ENCODE measurements at regions not wholly inside any gene's neighbourhood (a gene's known extent, or its start where the extent isn't known, plus 50 kb on each side); places are given as distances from the start of the nearest gene placed in this dataset.

DNA sequence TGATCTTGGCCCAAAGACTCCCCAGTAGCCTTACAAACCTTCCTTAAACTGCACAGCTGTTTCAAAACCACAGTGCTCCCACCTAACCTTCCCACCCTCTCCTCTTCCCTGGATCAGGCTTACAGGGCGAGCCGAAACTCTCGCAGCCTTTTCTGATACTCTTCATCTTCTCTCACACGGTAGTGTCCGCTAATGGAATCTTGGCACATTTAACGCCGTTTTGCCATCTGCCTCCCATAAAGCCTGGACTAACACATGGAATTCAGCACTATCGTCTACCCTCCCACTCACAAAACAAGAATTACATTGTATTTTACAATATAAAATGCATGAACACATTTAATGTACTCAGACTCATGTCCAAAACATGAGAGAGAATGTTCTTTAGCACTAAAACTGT is 135.9 kb downstream of the RAP2A start:
- no peak overlapping the region for H3K23ac ChIP-seq (ENCODE audit: insufficient read length)
- no peak for DNase-seq (ENCODE audit: low read depth in 1 of 2, low spot score in 2 of 2)
- no peak overlapping the region for H3K27ac ChIP-seq (ENCODE audit: low read depth, low read length)
- H4K8ac ChIP-seq (ENCODE audit: extremely low read depth, insufficient read depth, low read length), result 0 out of 2 replicates have a peak overlapping the region, but pooled peaks have one; percentile 16
- peak overlapping the region; percentile 65; the same call in 1 of the 2 replicates for H2BK15ac ChIP-seq (ENCODE audit: low read length)
- H4K91ac ChIP-seq (replicated peaks; ENCODE audit: insufficient read length, low read length), result peak overlapping the region; percentile 33
- no peaks in the 10 kb centered on the region for H3K36me3 ChIP-seq (ENCODE audit: control insufficient read depth in 2 of 4, insufficient read depth in 4 of 4, low read length in 3 of 4)
- H4K5ac ChIP-seq (ENCODE audit: insufficient read length, low read depth, low read length), result peak overlapping the region; percentile 44
- H3K18ac ChIP-seq (ENCODE audit: extremely low read depth, low read length), result no peak overlapping the region
- H3K79me1 ChIP-seq (ENCODE audit: low read depth, low read length), result no peaks in the 10 kb centered on the region
- no peak overlapping the region for H3K4ac ChIP-seq (replicated peaks; ENCODE audit: insufficient read length, low read depth, low read length)
- no peak overlapping the region for H3K9ac ChIP-seq (replicated peaks in 1 of 4; ENCODE audit: extremely low read depth in 1 of 4, low read depth in 3 of 4, low read length in 3 of 4)
- H2BK12ac ChIP-seq (ENCODE audit: low read depth, low read length), result no peak overlapping the region
- peak overlapping the region; percentile 81; the same call in 1 of the 2 replicates for H2AFZ ChIP-seq (ENCODE audit: low read length)
- no peaks in the 10 kb centered on the region for H3K27me3 ChIP-seq (replicated peaks in 1 of 4; ENCODE audit: control insufficient read depth in 3 of 4, extremely low read depth in 1 of 4, insufficient read depth in 3 of 4, low read length in 3 of 4)
- H4K20me1 ChIP-seq (replicated peaks in 1 of 2; ENCODE audit: control insufficient read depth in 1 of 2, insufficient read depth in 2 of 2, low read length in 2 of 2), result no peaks in the 10 kb centered on the region
- H3K4me3 ChIP-seq (ENCODE audit: extremely low read depth in 1 of 4, insufficient read depth in 2 of 4, low read depth in 3 of 4, low read length in 4 of 4), result no peak overlapping the region
- H3K23me2 ChIP-seq (ENCODE audit: low read depth, low read length), result no peaks in the 10 kb centered on the region
- H2BK5ac ChIP-seq (ENCODE audit: low read depth, low read length), result no peak overlapping the region
- H3K14ac ChIP-seq (ENCODE audit: insufficient read length), result no peak overlapping the region
- H3K4me1 ChIP-seq (replicated peaks in 1 of 4; ENCODE audit: control insufficient read depth in 3 of 4, insufficient read depth in 4 of 4, low read length in 3 of 4), result peaks cover 0 to 8% (median 3%) of the 10 kb centered on the region in 4 experiments; a peak in 4 of 7 replicates
- H3K56ac ChIP-seq (replicated peaks; ENCODE audit: insufficient read length, low read depth, low read length), result no peak overlapping the region
- no peak overlapping the region for H2BK20ac ChIP-seq (ENCODE audit: low read length)
- 95% methylated on average over 8 of the region's 8 CpGs; no CpG with 5 or more reads in 1 of the 2 experiments for WGBS, 2 experiments (ENCODE audit: extremely low coverage in 1 of 2, insufficient coverage in 1 of 2, insufficient read length in 1 of 2, insufficient replicate concordance in 2 of 2, low coverage in 1 of 2, low lambda C conversion rate in 2 of 2, missing lambda C conversion rate in 1 of 2)
- CTCF ChIA-PET (ENCODE audit: partially characterized antibody), result interaction anchor here (0.8 to 1.2 kb wide), 4 partner anchors 18 to 184 kb away, joined by 3 to 5 read pairs (median 4); no protein-coding TSS in a partner anchor
- no peak overlapping the region for H3K4me2 ChIP-seq (ENCODE audit: insufficient read depth in 1 of 2, low read depth in 2 of 2, low read length in 2 of 2)
- no peaks in the 10 kb centered on the region for H3K79me2 ChIP-seq (ENCODE audit: control insufficient read depth in 1 of 2, insufficient read depth in 2 of 2, low read length in 2 of 2)
- POLR2A ChIA-PET (ENCODE audit: partially characterized antibody), result no interaction called here
- no peak for FAIRE-seq
- H3K9me3 ChIP-seq (ENCODE audit: insufficient read depth in 2 of 2, low read depth in 1 of 2, low read length in 1 of 2), result no peaks in the 10 kb centered on the region
- no peak overlapping the region for H2AK5ac ChIP-seq (ENCODE audit: low read depth, low read length)
- H2BK120ac ChIP-seq (replicated peaks; ENCODE audit: low read depth, low read length), result no peak overlapping the region
- no peak for TF ChIP-seq HDAC2 (IDR thresholded peaks at IDR 0.05; ENCODE audit: borderline replicate concordance in 1 of 2, low read depth in 2 of 2, low read length in 2 of 2)
- no peak for TF ChIP-seq TAF7 (optimal IDR thresholded peaks at IDR 0.05; ENCODE audit: borderline replicate concordance, low read depth, low read length)
- no peak for TF ChIP-seq RFX5 (IDR thresholded peaks at IDR 0.05; ENCODE audit: borderline replicate concordance, low read depth, low read length)
- TF ChIP-seq SRF (IDR thresholded peaks at IDR 0.05; ENCODE audit: low read depth, low read length), result no peak
- TF ChIP-seq SAP30 (IDR thresholded peaks at IDR 0.05; ENCODE audit: insufficient read depth, insufficient replicate concordance, low read length), result no peak
- TF ChIP-seq MAFK (IDR thresholded peaks at IDR 0.05; ENCODE audit: low read depth, low read length), result no peak
- TF ChIP-seq BACH1 (IDR thresholded peaks at IDR 0.05; ENCODE audit: low read length), result no peak
- TF ChIP-seq EZH2 (IDR thresholded peaks at IDR 0.05; ENCODE audit: low read depth, low read length, severe bottlenecking), result no peak
- TF ChIP-seq, protein P1, sequence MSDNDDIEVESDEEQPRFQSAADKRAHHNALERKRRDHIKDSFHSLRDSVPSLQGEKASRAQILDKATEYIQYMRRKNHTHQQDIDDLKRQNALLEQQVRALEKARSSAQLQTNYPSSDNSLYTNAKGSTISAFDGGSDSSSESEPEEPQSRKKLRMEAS (IDR thresholded peaks at IDR 0.05), result no peak
- TF ChIP-seq ZNF274 (IDR thresholded peaks at IDR 0.05; ENCODE audit: borderline replicate concordance, extremely low read depth, low read length), result no peak
- no peak for TF ChIP-seq CTBP2 (IDR thresholded peaks at IDR 0.05; ENCODE audit: borderline replicate concordance, insufficient read depth, insufficient read length, low read length)
- TF ChIP-seq, protein P2, sequence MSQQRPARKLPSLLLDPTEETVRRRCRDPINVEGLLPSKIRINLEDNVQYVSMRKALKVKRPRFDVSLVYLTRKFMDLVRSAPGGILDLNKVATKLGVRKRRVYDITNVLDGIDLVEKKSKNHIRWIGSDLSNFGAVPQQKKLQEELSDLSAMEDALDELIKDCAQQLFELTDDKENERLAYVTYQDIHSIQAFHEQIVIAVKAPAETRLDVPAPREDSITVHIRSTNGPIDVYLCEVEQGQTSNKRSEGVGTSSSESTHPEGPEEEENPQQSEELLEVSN (IDR thresholded peaks at IDR 0.05), result no peak
- no peak for TF ChIP-seq YY1 (IDR thresholded peaks at IDR 0.05; ENCODE audit: low read depth, low read length)
